Hippocampal formation (tissue), 2 donors: ENCODE measurements at regions not wholly inside any gene's neighbourhood (a gene's known extent, or its start where the extent isn't known, plus 50 kb on each side); places are given as distances from the start of the nearest gene placed in this dataset.
"Not testable (repeated sequence)": the region's sequence is repeated elsewhere in the genome, so short reads cannot be mapped to it uniquely, and the experiment has no call there.

Experiments
- DNase-seq, 2 donors: peaks; one replicate each; lab custom pipeline; 2025; lab: John Stamatoyannopoulos, UW

- DNase-seq = no peak
These were observed 197.5 kb upstream of the C1orf87 start for GRCh38 chr1:60271041-60271440.

- no peak for DNase-seq
These were observed 194.9 kb upstream of the C1orf87 start for GRCh38 chr1:60268451-60268850.

- no peak for DNase-seq
These were observed 192.3 kb upstream of the C1orf87 start for GRCh38 chr1:60265560-60266535.

- DNase-seq = no peak
These were observed 189.1 kb upstream of the C1orf87 start for GRCh38 chr1:60262701-60263100.

- no peak for DNase-seq
These were observed 184.0 kb upstream of the C1orf87 start for GRCh38 chr1:60257531-60257930.

- no peak for DNase-seq
These were observed 182.0 kb upstream of the C1orf87 start for GRCh38 chr1:60255565-60255964.

- DNase-seq = no peak
These were observed 177.9 kb upstream of the C1orf87 start for GRCh38 chr1:60251426-60251825.

GRCh38 chr1:60247467-60247866 is 173.9 kb upstream of the C1orf87 start:
- not testable (repeated sequence) for DNase-seq

- no peak for DNase-seq
These were observed 171.8 kb upstream of the C1orf87 start for GRCh38 chr1:60245324-60245723.

GRCh38 chr1:60244906-60245305 is 171.3 kb upstream of the C1orf87 start:
- DNase-seq = no peak

- no peak for DNase-seq
These were observed 161.7 kb upstream of the C1orf87 start for GRCh38 chr1:60235275-60235674.

GRCh38 chr1:60234776-60235175 is 161.2 kb upstream of the C1orf87 start:
- DNase-seq = no peak

GRCh38 chr1:60229821-60230220 is 156.3 kb upstream of the C1orf87 start:
- DNase-seq = no peak

- DNase-seq = no peak
These were observed 154.5 kb upstream of the C1orf87 start for GRCh38 chr1:60228041-60228491.

GRCh38 chr1:60227601-60228000 is 154.0 kb upstream of the C1orf87 start:
- DNase-seq = no peak

GRCh38 chr1:60225486-60225885 is 151.9 kb upstream of the C1orf87 start:
- DNase-seq = no peak

- no peak for DNase-seq
These were observed 151.0 kb upstream of the C1orf87 start for GRCh38 chr1:60224523-60224922.

GRCh38 chr1:60223158-60223557 is 149.6 kb upstream of the C1orf87 start:
- peak in 1 of 2 donors; percentile 25 for DNase-seq

GRCh38 chr1:60222360-60223115 is 149.0 kb upstream of the C1orf87 start:
- no peak for DNase-seq

- no peak for DNase-seq
These were observed 139.7 kb upstream of the C1orf87 start for GRCh38 chr1:60213253-60213652.

- DNase-seq = no peak
These were observed 122.5 kb upstream of the C1orf87 start for GRCh38 chr1:60196026-60196425.

- no peak for DNase-seq
These were observed 112.1 kb upstream of the C1orf87 start for GRCh38 chr1:60185684-60186083.

- no peak for DNase-seq
These were observed 111.0 kb upstream of the C1orf87 start for GRCh38 chr1:60184521-60184920.
